Naive thymus-derived CD8-positive, alpha-beta T cell (primary cell): ENCODE measurements at regions not wholly inside any gene's neighbourhood (a gene's known extent, or its start where the extent isn't known, plus 50 kb on each side); places are given as distances from the start of the nearest gene placed in this dataset.
A peak's percentile ranks its signal among the peaks of the same experiment; 100 is the strongest.

Experiments
- ATAC-seq, 2 donors: fragments of 150-1000 bp; cut with Tn5 transposase in 1 of 2; sonication (Bioruptor Pico), chemical (Tn5 transposase) in 1 of 2; 1 replicate in 1 of 2; 2 replicates in 1 of 2; pipeline ENCODE4 v1.10.0; 2021; ENCODE audit warnings: mild to moderate bottlenecking in 2 of 2, moderate library complexity in 2 of 2
- POLR2A ChIA-PET: fragments of 350-600 bp; sonication (Branson Sonifier 250); formaldehyde crosslinking; loops from one replicate; lab custom pipeline; 2021; ENCODE audit warnings: antibody characterized with exemption; lab: Charles Lee
- DNase-seq, 10 donors: peaks; one replicate each; pipeline versions ENCODE4 v3.0.0 to v3.0.0-alpha.2; 2020 to 2022
- H3K27ac Mint-ChIP-seq, 10 donors: one replicate each; pipeline ENCODE4 v1.8.0; 2020 to 2022; ENCODE audit warnings: mild to moderate bottlenecking in 10 of 10, mixed read lengths in 10 of 10, moderate library complexity in 4 of 10, inconsistent platforms in 1 of 10
- H3K27me3 Mint-ChIP-seq, 5 donors: one replicate each; pipeline ENCODE4 v1.8.0; 2021 to 2022; ENCODE audit warnings: mixed read lengths in 5 of 5
- H3K36me3 Mint-ChIP-seq, 3 donors: one replicate each; pipeline ENCODE4 v1.8.0; 2020 to 2022; ENCODE audit warnings: mixed read lengths in 3 of 3, mild to moderate bottlenecking in 2 of 3, inconsistent platforms in 1 of 3
- H3K4me1 Mint-ChIP-seq, 4 donors: one replicate each; pipeline ENCODE4 v1.8.0; 2021 to 2022; ENCODE audit warnings: mixed read lengths in 4 of 4
- H3K4me3 Mint-ChIP-seq, 10 donors: one replicate each; pipeline ENCODE4 v1.8.0; 2020 to 2022; ENCODE audit warnings: mild to moderate bottlenecking in 10 of 10, mixed read lengths in 10 of 10, moderate library complexity in 6 of 10, inconsistent platforms in 1 of 10
- H3K9me3 Mint-ChIP-seq, 9 donors: one replicate each; pipeline ENCODE4 v1.8.0; 2020 to 2022; ENCODE audit warnings: mixed read lengths in 9 of 9, mild to moderate bottlenecking in 3 of 9, inconsistent platforms in 1 of 9, moderate library complexity in 1 of 9

DNA sequence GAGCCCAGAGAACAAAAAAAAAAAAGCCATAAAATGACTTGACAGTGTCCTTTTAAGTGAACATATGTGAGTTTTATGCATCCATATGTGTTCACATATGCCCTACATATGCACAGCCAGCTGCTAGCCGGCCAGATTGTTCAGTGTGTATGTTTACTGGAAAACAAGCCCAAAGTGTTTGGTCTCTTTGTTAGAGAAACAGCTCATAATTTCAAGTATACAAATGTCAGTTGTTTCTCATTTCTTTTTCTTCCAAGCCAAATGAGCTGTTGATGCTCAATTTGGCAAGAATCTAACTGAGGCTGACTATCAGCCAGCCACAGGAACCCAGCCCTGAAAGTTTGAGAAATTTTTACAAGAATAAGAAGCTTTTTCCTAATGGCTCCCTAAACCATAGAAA is 60.8 kb upstream of the TSPAN8 start:
- DNase-seq (no peak), ATAC-seq (no peak)
- H3K4me1 Mint-ChIP-seq, result no peaks in the 10 kb centered on the region
- H3K9me3 Mint-ChIP-seq, result no peaks in the 10 kb centered on the region
- POLR2A ChIA-PET, result no interaction called here
- H3K4me3 Mint-ChIP-seq, result no peak overlapping the region
- H3K36me3 Mint-ChIP-seq, result no peaks in the 10 kb centered on the region
- peaks cover 0 to 16% (median 0%) of the 10 kb centered on the region in 5 donors for H3K27me3 Mint-ChIP-seq
- H3K27ac Mint-ChIP-seq, result no peak overlapping the region

DNA sequence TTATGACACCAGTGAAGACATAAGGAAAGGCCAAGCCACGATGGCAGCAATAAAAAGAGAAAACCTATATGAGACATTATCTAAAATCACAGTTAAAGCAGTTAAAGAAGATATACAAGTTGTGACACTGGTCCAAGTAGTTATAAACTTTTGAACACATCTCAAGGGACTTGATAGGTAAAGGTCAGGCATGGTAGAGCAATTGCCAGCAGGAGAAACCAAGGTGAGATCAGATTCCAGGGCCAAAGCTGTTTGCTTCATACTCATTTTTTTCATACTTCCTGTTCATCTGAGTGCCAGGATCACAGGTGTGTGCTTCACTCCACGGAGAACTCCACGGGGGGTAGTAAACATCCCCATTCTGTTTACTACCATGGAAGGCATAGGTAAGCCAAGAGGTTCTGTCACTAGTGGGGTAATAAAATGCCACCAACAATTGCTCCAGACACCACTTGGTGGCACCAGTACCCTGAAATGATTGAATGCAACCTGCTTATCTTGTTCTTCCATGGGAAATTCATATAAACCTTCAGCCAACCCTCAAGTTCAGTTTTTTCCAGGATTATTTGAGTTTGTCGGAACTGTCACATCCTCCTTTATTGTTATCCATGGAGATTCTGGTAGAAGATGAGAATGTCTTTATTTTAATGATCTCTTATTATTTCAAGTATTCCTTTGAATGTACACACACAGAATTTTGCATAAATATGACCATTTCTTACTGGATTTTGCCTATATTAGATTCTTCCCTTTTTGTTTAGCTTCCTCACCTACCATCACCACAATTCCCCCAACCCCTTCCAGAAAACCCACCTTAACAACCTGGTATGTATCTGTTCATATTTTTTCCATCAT is 59.2 kb upstream of the TSPAN8 start:
- no peak overlapping the region for H3K27ac Mint-ChIP-seq
- no peaks in the 10 kb centered on the region for H3K9me3 Mint-ChIP-seq
- no peaks in the 10 kb centered on the region for H3K36me3 Mint-ChIP-seq
- POLR2A ChIA-PET, result no interaction called here
- H3K4me3 Mint-ChIP-seq, result no peak overlapping the region
- no peaks in the 10 kb centered on the region for H3K4me1 Mint-ChIP-seq
- peaks cover 0 to 16% (median 0%) of the 10 kb centered on the region in 5 donors for H3K27me3 Mint-ChIP-seq
- no peak for ATAC-seq
- peak in 1 of 10 donors; percentile 2 for DNase-seq

DNA sequence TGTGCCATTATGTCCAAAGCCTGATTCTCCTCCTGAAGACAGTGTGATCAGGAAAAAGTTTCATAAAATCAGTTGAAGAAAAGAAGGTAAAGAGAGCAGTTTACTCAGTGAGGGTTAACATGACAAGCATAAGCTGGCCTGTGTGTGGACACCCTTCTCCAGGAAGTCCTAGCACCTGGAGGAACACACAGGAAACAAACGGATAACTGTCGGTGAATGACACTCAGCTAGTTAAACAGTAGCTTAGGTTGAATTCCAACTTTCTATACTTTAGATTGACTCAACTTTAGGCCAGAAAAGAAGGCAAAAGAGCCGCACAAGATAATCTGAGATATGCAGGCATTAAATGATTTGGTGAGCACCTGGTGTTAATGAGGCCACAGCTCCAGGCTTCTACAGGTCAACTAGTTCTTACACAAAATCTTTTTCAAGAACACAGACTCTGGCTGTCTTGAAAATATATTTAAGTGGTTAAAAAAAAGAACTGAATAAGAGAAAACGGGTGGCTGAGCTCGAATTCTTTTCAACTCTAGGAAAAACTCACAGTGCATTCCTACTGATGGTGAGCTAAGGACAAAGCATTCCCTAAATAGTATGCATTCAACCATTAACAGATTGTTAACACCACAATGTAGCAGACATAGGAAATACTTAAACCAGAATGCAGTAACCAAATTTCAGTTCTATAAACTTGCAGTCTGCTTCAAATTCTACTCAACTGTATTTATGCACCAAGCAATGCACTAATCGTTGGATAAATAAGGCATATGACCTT is 56.9 kb upstream of the TSPAN8 start:
- Mint-ChIP-seq H3K4me1 (no peaks in the 10 kb centered on the region), H3K4me3 (no peak overlapping the region), H3K9me3 (no peaks in the 10 kb centered on the region), H3K27me3 (peaks cover 0 to 16% (median 0%) of the 10 kb centered on the region in 5 donors), H3K27ac (no peak overlapping the region), H3K36me3 (no peaks in the 10 kb centered on the region)
- DNase-seq (no peak), ATAC-seq (no peak)
- POLR2A ChIA-PET, result no interaction called here

DNA sequence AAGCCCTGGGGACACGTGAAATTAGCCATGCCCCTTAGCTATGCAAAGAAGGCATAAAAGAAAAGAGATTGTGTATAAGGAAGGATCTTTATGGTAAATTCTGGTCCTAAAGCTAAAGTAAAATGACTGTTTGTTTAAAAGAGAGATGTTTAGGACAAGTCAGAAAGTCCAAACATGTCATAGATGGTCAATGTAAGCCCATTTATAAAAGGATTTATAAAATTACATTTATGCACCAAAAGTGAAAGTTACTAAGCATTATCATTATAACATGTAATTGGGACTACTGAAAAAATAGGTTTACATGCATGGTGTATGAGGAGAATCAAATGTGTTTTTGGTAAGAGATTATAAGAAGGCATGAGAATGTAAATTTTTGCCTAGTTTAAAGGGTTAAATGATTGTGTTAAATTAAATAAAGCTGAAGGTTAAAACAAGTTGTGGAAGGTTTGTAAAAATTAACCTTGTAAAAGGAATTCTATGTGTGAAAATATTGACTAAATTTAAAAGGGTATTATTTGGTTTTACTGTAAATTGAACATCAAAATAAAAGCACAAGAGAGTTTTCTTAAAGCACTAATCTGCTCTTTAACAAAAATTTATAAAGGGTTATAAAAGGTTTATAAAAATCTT is 50.4 kb upstream of the TSPAN8 start:
- Mint-ChIP-seq H3K27me3 (peaks cover 0 to 3% (median 0%) of the 10 kb centered on the region in 5 donors), H3K36me3 (no peaks in the 10 kb centered on the region), H3K4me1 (no peaks in the 10 kb centered on the region), H3K9me3 (peaks cover 0 to 14% (median 2%) of the 10 kb centered on the region in 9 donors), H3K27ac (no peak overlapping the region), H3K4me3 (no peak overlapping the region)
- DNase-seq (no peak), ATAC-seq (no peak)
- POLR2A ChIA-PET, result no interaction called here
